K562 (cell line): ENCODE measurements at regions not wholly inside any gene's neighbourhood (a gene's known extent, or its start where the extent isn't known, plus 50 kb on each side); places are given as distances from the start of the nearest gene placed in this dataset.

ENCODE experiments used
- CBX2 ChIP-seq: fragments of 200-600 bp; sonication (generic); IDR thresholded peaks from one replicate; pipeline ENCODE4 v1.6.1; 2012; ENCODE audit warnings: mild to moderate bottlenecking, low read length, inconsistent platforms; ENCODE audit not compliant: insufficient read depth, poor library complexity, severe bottlenecking
- CEBPG ChIP-seq, 3 experiments: fragments of 200-800 bp in 1 of 3; sonication (Bioruptor generic) in 1 of 3; sonication (generic) in 1 of 3; formaldehyde crosslinking in 1 of 3; IDR thresholded peaks in 2 of 3; conservative IDR thresholded peaks in 1 of 3; 2 replicates each; pipeline versions ENCODE4 v1.6.1 to v1.8.0; 2016 to 2022; ENCODE audit warnings: missing compliant biosample characterization in 2 of 3, missing genetic modification characterization in 2 of 3, mild to moderate bottlenecking in 1 of 3, missing genetic modification reagents in 1 of 3
- GABPA ChIP-seq: fragments of 200-800 bp; sonication (Bioruptor generic); conservative IDR thresholded peaks from 2 replicates; pipeline ENCODE4 v1.6.1; 2016; ENCODE audit warnings: low read depth, missing genetic modification characterization, missing compliant biosample characterization
- HDAC1 ChIP-seq, 2 experiments: fragments of 450-650 bp; IDR thresholded peaks; 2 replicates each; pipeline ENCODE4 v1.6.1; 2016 to 2017; ENCODE audit warnings: inconsistent platforms in 1 of 2, mild to moderate bottlenecking in 1 of 2, moderate library complexity in 1 of 2
- HMG20A ChIP-seq: fragments of 450-650 bp; formaldehyde crosslinking; conservative IDR thresholded peaks from 2 replicates; pipeline ENCODE4 v1.4.0; 2020; ENCODE audit warnings: mild to moderate bottlenecking, mixed read lengths
- KAT8 ChIP-seq: fragments of 450-650 bp; IDR thresholded peaks from 2 replicates; pipeline ENCODE4 v1.6.1; 2016; ENCODE audit warnings: low read depth, mild to moderate bottlenecking
- MEF2D ChIP-seq: conservative IDR thresholded peaks from 2 replicates; pipeline ENCODE4 v1.6.1; 2016; ENCODE audit warnings: low read depth, missing genetic modification characterization, missing compliant biosample characterization
- NFIC ChIP-seq: fragments of 450-650 bp; IDR thresholded peaks from 2 replicates; pipeline ENCODE4 v1.6.1; 2017; ENCODE audit warnings: mild to moderate bottlenecking, inconsistent platforms
- NR2C2 ChIP-seq, 2 experiments: fragments of 200-800 bp in 1 of 2; sonication (Bioruptor generic) in 1 of 2; sonication (generic) in 1 of 2; formaldehyde crosslinking in 1 of 2; IDR thresholded peaks; 2 replicates each; pipeline versions ENCODE4 v1.6.1 to v1.8.0; 2016 to 2022; ENCODE audit warnings: mild to moderate bottlenecking in 1 of 2, missing compliant biosample characterization in 1 of 2, missing genetic modification characterization in 1 of 2, missing genetic modification reagents in 1 of 2
- RHOXF2B ChIP-seq: fragments of 250-450 bp; sonication (Bioruptor Pico); conservative IDR thresholded peaks from 2 replicates; pipeline ENCODE4 v1.5.1; 2021
- RNF219 ChIP-seq: fragments of 250-450 bp; sonication (Bioruptor Pico); IDR thresholded peaks from 2 replicates; pipeline ENCODE4 v1.5.0; 2022; ENCODE audit warnings: mild to moderate bottlenecking
- SMARCC2 ChIP-seq: fragments of 450-650 bp; IDR thresholded peaks from 2 replicates; pipeline ENCODE4 v1.6.1; 2017; ENCODE audit warnings: antibody characterized with exemption, moderate library complexity, mild to moderate bottlenecking, low read depth
- TRIM24 ChIP-seq, 2 experiments: fragments of 450-650 bp; IDR thresholded peaks; 2 replicates each; pipeline ENCODE4 v1.6.1; 2016
- ZNF407 ChIP-seq: fragments of 450-650 bp; IDR thresholded peaks from 2 replicates; pipeline ENCODE4 v1.6.1; 2016; ENCODE audit warnings: low read depth
- ZNF584 ChIP-seq: fragments of 200-800 bp; sonication (Bioruptor generic); IDR thresholded peaks from 2 replicates; pipeline ENCODE4 v1.6.1; 2016; ENCODE audit warnings: low read depth, mild to moderate bottlenecking, missing genetic modification characterization, missing compliant biosample characterization
- ZSCAN29 ChIP-seq: fragments of 450-650 bp; IDR thresholded peaks from 2 replicates; pipeline ENCODE4 v1.6.1; 2017

GRCh38 chr12:96093543-96094196 is 58.3 kb upstream of the LTA4H start (continued):
- TF ChIP-seq CBX2 (no peak), HMG20A (CRISPR knock-in tag) (no peak), KAT8 (no peak), TRIM24 (IDR thresholded peaks at IDR 0.05) (peak; percentile 59 to 66; a peak in 2 of 4 replicates), NR2C2 (CRISPR knock-in tag; IDR thresholded peaks at IDR 0.05) (no peak), NR2C2 (tag; IDR thresholded peaks at IDR 0.05) (peak; percentile 72; the same call in 1 of the 2 replicates), SMARCC2 (no peak), NFIC (no peak), HDAC1 (IDR thresholded peaks at IDR 0.05) (no peak), RHOXF2B (no peak), MEF2D (tag) (no peak), ZNF407 (no peak), ZNF584 (peak; percentile 87; the same call in 1 of the 2 replicates), ZSCAN29 (no peak), RNF219 (CRISPR knock-in tag) (no peak), GABPA (tag) (0 out of 2 replicates have a peak, but pooled peaks have one; percentile 43), CEBPG (CRISPR knock-in tag; IDR thresholded peaks at IDR 0.05) (peak; percentile 44; the same call in 1 of the 2 replicates), CEBPG (tag; conservative IDR thresholded peaks at IDR 0.05 in 1 of 2, IDR thresholded peaks at IDR 0.05 in 1 of 2) (peak; percentile 29 to 95; a peak in 3 of 4 replicates)
